GM19043 (cell line): ENCODE measurements at regions not wholly inside any gene's neighbourhood (a gene's known extent, or its start where the extent isn't known, plus 50 kb on each side); places are given as distances from the start of the nearest gene placed in this dataset.
"Not testable (repeated sequence)": the region's sequence is repeated elsewhere in the genome, so short reads cannot be mapped to it uniquely, and the experiment has no call there.

Source experiments
- ATAC-seq: cut with Tn5 transposase; IDR thresholded peaks from one replicate; pipeline ENCODE4 v1.9.1; 2021; ENCODE audit warnings: low read depth; ENCODE audit not compliant: unreplicated experiment

GRCh38 chr12:125351788-125352187, 286.6 kb downstream of the AACS start:
- no peak for ATAC-seq

DNA sequence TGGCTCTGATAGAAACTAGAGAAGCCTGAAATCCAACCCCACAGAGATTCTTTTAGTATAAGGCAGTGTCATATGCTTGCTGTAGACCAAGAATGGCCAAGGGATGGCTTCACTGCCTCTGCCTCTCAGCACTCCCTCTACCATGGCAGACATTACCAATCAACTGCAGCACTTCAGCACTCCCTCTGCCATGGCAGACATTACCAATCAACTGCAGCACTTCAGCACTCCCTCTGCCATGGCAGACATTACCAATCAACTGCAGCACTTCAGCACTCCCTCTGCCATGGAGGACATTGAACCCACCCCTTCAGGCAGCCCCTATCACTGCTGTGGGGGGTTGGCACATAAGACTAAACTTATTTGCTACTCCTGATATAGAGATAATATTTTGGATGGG, 287.8 kb downstream of the AACS start:
- not testable (repeated sequence) for ATAC-seq

- no peak for ATAC-seq
Observed at GRCh38 chr12:125353871-125354270, 288.6 kb downstream of the AACS start.

- ATAC-seq, result no peak
Observed at GRCh38 chr12:125355614-125356013, 290.4 kb downstream of the AACS start.

DNA sequence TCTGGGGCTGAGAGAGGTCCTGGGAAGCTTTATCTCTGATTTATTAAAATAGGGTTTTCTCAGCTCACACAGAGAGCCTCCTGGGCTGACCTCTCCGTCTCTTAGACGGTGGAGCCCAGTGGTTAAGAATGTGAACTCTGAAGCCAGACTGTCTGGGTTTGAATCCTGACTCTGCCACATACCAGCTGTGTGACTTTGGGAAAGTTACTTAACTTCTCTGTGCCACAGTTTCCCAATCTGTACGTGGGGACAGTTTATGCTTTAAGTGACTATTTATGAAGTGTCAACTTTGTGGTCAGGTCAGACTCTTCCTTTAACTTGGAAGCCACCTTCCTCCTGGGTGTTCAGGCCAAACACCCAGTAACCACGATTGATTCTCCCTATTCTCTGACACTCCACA, 290.9 kb downstream of the AACS start:
- no peak for ATAC-seq

GRCh38 chr12:125357561-125357960, 292.3 kb downstream of the AACS start:
- no peak for ATAC-seq

- no peak for ATAC-seq
Observed at GRCh38 chr12:125360540-125360939, 295.3 kb downstream of the AACS start.

- ATAC-seq, result no peak
Observed at GRCh38 chr12:125371033-125371432, 305.8 kb downstream of the AACS start.

GRCh38 chr12:125372085-125372484, 306.9 kb downstream of the AACS start:
- no peak for ATAC-seq

DNA sequence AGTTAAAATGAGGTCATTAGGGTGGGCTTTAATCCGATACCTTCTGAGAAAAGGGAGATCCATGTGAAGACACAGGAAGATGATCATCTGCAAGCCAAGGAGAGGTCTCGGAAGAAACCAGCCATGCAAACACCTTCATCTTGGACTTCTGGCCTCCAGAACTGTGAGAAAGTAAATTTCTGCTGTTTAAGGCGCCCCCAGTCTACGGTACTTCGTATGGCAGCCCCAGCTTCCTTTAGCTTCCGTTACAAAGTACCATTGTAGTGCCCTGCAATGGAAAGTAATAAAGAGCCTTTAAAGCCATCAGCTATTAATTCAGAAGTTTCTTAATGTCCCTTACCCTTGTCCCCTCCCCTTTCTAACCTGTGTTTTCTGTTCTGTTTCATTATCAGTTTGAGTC, 308.1 kb downstream of the AACS start:
- ATAC-seq, result no peak

DNA sequence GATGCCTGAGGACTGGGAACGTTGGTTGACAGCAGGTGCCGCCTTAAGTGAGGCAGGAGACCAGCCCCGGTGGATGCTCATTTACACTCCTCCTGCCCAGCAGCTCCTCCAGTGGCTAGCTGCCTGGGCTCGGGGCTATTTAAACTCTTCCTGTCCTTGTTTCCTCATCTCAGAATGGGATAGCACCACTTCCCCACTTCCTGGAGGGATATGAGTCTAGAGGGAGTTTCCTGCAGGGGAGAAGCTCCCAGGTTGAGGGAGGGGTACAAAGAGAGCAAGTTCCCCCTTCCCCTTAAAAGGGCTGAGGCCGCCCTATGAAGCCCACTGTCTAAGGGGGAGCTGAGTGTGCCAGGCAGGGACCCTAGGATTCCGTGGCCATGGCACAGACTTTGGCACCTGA, 311.2 kb downstream of the AACS start:
- no peak for ATAC-seq

- no peak for ATAC-seq
Observed at GRCh38 chr12:125377093-125377492, 311.9 kb downstream of the AACS start.

GRCh38 chr12:125381373-125381772, 316.1 kb downstream of the AACS start:
- ATAC-seq, result no peak

DNA sequence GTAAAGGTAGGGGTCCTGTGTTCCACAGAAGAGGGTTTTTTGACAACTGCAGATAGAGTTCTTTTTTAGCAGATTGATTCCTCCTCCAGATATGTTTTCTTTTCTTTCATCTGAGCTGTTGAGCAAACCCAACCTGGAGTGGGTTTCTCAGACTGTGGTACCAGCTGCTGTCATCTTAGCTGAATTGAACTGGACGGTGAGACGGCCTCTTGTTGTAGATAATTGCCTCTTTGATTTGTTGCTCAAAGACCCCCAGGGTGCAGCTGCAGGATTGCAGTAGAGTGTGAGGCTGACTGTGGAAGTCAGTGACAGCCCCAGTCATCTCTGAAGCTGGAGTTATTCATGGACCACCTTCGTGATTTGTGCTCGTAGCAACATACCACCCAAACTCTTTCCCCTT, 317.7 kb downstream of the AACS start:
- no peak for ATAC-seq

GRCh38 chr12:125386652-125387051, 321.4 kb downstream of the AACS start:
- ATAC-seq, result no peak

DNA sequence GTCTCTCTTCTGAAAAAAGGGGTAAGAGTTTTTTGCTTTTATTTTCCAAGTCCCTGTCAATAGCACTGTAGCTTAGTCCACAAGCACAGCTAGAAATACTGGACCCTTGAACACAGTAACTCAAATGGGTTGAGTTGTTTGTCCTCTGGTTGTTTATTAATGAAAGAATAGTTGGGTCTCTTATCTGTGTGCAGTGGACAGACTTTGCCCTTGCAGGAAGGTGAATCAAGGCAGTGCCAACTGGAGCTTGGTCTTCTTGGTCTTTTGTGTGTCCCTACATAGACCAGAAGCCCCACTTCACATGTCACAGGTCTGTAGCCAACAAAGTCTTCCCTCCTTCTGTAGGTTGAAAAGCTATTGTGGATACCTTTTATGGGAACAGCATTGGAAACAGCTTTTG, 322.0 kb downstream of the AACS start:
- ATAC-seq, result no peak

GRCh38 chr12:125389061-125389697, 323.9 kb downstream of the AACS start:
- no peak for ATAC-seq

- ATAC-seq, result no peak
Observed at GRCh38 chr12:125393569-125393968, 328.3 kb downstream of the AACS start.

- ATAC-seq, result no peak
Observed at GRCh38 chr12:125395583-125396215, 330.5 kb downstream of the AACS start.

GRCh38 chr12:125399489-125399888, 334.3 kb downstream of the AACS start:
- ATAC-seq, result no peak

DNA sequence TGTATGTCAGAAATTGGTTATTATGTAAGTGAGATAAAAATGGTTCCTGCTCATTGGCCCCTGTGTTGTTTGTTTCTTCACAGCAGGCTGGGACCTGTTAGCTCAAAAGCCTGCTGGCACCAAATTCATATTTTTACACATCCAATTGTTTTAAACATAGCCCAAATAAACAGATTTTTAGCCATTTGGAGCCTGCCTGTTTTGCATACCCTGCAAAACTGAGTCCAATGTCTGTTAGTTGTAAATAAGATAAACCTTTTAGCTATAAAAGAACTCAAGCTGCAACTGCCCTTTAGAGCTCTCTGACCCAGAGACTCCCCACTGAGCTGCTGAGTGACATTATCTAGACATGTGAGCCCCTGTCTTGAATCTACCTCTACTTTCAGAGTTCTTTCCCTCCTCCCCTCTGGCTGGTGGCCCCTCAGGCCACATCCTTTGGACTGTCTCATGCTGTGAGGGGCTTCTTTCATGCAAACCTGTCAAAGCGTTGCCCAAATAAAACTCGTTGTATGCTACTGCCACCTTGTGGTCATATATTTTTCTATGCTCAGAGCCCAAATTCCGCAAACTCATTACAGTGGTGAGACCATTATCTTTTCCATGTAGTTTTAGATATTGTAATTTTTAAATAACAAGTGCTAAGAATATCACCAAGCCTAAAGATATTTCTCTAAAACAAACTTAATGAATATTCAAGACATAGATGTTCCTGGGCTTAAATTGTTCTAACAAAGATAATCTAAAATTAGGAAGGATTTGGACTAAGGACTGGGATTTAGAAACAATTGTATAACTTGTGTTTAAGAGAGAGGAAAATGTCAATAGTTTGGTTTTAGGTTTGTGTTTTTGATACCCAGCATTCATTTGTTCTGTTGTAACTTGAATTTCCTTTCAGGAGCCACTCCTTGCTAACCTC, 337.9 kb downstream of the AACS start:
- no peak for ATAC-seq

GRCh38 chr12:125403843-125404242, 338.6 kb downstream of the AACS start:
- no peak for ATAC-seq
